SH-SY5Y (cell line): ENCODE measurements at regions not wholly inside any gene's neighbourhood (a gene's known extent, or its start where the extent isn't known, plus 50 kb on each side); places are given as distances from the start of the nearest gene placed in this dataset.

Experiments used
- GATA2 ChIP-seq: IDR thresholded peaks from 2 replicates; pipeline ENCODE4 v1.6.1; 2011; ENCODE audit warnings: mild to moderate bottlenecking, low read depth, low read length
- GATA3 ChIP-seq: IDR thresholded peaks from 2 replicates; pipeline ENCODE4 v1.6.1; 2011; ENCODE audit warnings: low read depth, mild to moderate bottlenecking, low read length, moderate library complexity

DNA sequence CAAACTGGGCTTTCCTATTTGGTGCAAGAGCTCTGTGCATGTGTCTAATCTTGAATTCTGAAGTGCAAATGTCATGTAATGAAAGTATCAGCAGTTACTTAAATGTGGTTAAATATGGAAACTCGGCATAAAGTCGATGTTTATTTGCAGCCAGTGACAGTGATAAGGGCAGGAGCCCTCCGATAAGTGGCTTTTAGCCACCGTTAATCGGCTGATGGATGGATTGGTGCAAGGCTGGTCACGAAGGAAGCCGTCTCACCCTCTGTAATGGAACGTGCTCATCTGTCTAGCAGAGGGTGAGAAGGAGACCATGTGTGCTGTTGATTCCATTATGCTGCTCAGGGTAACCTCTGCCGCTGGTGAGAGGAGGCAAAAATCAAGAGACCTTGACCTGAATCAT is 121.8 kb upstream of the PAX6 start:
- TF ChIP-seq GATA3 (no peak), GATA2 (no peak)
